DOHH2 (cell line): ENCODE measurements at regions not wholly inside any gene's neighbourhood (a gene's known extent, or its start where the extent isn't known, plus 50 kb on each side); places are given as distances from the start of the nearest gene placed in this dataset.

Experiments used
- CTCF ChIP-seq: fragments of 200-600 bp; sonication (generic); IDR thresholded peaks from one replicate; pipeline ENCODE4 v1.5.1; 2014; ENCODE audit warnings: antibody characterized with exemption, mild to moderate bottlenecking, low read depth, low read length; ENCODE audit not compliant: poor library complexity, severe bottlenecking
- EZH2phosphoT487 ChIP-seq: fragments of 200-600 bp; sonication (generic); IDR thresholded peaks from 2 replicates; pipeline ENCODE4 v1.6.1; 2017; ENCODE audit warnings: borderline replicate concordance, mild to moderate bottlenecking, antibody characterized with exemption, low read length, moderate library complexity, mixed read lengths

GRCh38 chr6:85792254-85792653 lies 149.6 kb upstream of the SYNCRIP start:
- TF ChIP-seq CTCF (no peak), EZH2phosphoT487 (no peak)
